ENCODE measurements at regions not wholly inside any gene's neighbourhood (a gene's known extent, or its start where the extent isn't known, plus 50 kb on each side); places are given as distances from the start of the nearest gene placed in this dataset.

DNA sequence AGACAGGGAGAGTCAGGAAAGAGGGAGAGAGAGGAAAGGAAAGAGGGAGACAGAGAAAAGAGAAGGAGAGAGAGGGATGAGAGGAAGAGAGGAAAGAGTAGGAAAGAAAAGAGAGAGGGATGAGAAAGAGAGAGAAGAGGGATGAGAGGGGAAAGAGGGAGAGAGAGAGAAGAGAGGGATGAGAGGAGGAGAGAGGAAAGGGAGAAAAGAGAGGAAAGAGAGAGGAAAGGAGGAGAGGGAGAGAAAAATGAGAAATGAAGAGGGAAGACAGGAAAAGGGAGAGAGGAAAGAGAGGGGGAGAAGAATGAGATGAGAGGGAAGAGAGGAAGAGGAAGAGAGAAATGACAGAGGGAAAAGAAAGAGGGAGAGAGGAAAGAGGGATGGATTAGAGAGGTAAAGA is 207.0 kb upstream of the SKOR2 start:
- H3K4me1 Mint-ChIP-seq: no peaks in the 10 kb centered on the region
- no peak for DNase-seq (ENCODE audit: low spot score)

DNA sequence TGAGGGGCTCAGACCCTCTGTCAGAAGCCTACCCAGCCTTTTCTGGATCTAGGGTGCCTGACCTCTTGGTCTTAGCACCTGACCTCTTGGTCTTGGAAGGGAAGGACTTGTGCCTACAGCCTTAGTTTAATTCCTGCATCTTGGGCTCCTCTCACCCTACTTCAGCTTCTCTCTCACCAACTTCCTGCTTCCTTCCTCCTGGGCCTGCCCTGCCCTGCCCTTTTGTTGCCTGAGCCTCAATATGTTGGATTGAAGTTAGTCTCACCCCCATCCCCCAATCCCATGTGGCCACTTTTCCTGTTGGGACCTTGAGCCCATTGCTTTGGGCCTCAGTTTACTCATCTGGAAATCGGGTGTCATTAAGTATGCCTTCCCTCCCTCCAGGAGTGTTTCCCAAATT is 206.2 kb upstream of the SKOR2 start:
- Mint-ChIP-seq H3K27ac (no peak overlapping the region), H3K9me3 (no peaks in the 10 kb centered on the region), H3K4me3 (no peak overlapping the region), H3K27me3 (ENCODE audit: insufficient read depth, low read depth) (peaks cover 5% of the 10 kb centered on the region), H3K4me1 (no peaks in the 10 kb centered on the region), H3K36me3 (no peaks in the 10 kb centered on the region)
- Histone ChIP-seq H2AFZ (replicated peaks) (no peak overlapping the region), H4K20me1 (ENCODE audit: low read depth) (no peaks in the 10 kb centered on the region), H3K4me2 (no peak overlapping the region), H3K9me3 (ENCODE audit: low read depth) (no peaks in the 10 kb centered on the region), H3K9ac (no peak overlapping the region), H3K36me3 (no peaks in the 10 kb centered on the region), H3K27ac (no peak overlapping the region), H3F3A (ENCODE audit: low read depth) (no peaks in the 10 kb centered on the region), H3K27me3 (no peaks in the 10 kb centered on the region), H3K4me3 (no peak overlapping the region), H3K4me1 (no peaks in the 10 kb centered on the region), H3K79me2 (ENCODE audit: low read depth) (no peaks in the 10 kb centered on the region)
- TF ChIP-seq, protein P1, sequence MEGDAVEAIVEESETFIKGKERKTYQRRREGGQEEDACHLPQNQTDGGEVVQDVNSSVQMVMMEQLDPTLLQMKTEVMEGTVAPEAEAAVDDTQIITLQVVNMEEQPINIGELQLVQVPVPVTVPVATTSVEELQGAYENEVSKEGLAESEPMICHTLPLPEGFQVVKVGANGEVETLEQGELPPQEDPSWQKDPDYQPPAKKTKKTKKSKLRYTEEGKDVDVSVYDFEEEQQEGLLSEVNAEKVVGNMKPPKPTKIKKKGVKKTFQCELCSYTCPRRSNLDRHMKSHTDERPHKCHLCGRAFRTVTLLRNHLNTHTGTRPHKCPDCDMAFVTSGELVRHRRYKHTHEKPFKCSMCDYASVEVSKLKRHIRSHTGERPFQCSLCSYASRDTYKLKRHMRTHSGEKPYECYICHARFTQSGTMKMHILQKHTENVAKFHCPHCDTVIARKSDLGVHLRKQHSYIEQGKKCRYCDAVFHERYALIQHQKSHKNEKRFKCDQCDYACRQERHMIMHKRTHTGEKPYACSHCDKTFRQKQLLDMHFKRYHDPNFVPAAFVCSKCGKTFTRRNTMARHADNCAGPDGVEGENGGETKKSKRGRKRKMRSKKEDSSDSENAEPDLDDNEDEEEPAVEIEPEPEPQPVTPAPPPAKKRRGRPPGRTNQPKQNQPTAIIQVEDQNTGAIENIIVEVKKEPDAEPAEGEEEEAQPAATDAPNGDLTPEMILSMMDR (IDR thresholded peaks at IDR 0.05): no peak
- TF ChIP-seq EZH2 (IDR thresholded peaks at IDR 0.05) (no peak), EZH2phosphoT487 (IDR thresholded peaks at IDR 0.05) (no peak)
- no peak for DNase-seq (ENCODE audit: low spot score)

More for the DNA sequence above, 207.0 kb upstream of the SKOR2 start:
- Mint-ChIP-seq H3K27me3 (ENCODE audit: insufficient read depth, low read depth) (peaks cover 5% of the 10 kb centered on the region), H3K27ac (no peak overlapping the region), H3K36me3 (no peaks in the 10 kb centered on the region), H3K4me3 (no peak overlapping the region), H3K9me3 (no peaks in the 10 kb centered on the region)
- no peak overlapping the region for H2AFZ ChIP-seq (replicated peaks)
- H3K27ac ChIP-seq: no peak overlapping the region
- no peaks in the 10 kb centered on the region for H4K20me1 ChIP-seq (ENCODE audit: low read depth)
- H3K9ac ChIP-seq: no peak overlapping the region
- H3K36me3 ChIP-seq: no peaks in the 10 kb centered on the region
- no peaks in the 10 kb centered on the region for H3K27me3 ChIP-seq
- no peaks in the 10 kb centered on the region for H3F3A ChIP-seq (ENCODE audit: low read depth)
- H3K4me2 ChIP-seq: no peak overlapping the region
- no peaks in the 10 kb centered on the region for H3K4me1 ChIP-seq
- no peaks in the 10 kb centered on the region for H3K9me3 ChIP-seq (ENCODE audit: low read depth)
- no peaks in the 10 kb centered on the region for H3K79me2 ChIP-seq (ENCODE audit: low read depth)
- TF ChIP-seq, protein P1 (IDR thresholded peaks at IDR 0.05): no peak
- TF ChIP-seq EZH2phosphoT487 (IDR thresholded peaks at IDR 0.05) (no peak), EZH2 (IDR thresholded peaks at IDR 0.05) (no peak)
- no peak overlapping the region for H3K4me3 ChIP-seq

DNA sequence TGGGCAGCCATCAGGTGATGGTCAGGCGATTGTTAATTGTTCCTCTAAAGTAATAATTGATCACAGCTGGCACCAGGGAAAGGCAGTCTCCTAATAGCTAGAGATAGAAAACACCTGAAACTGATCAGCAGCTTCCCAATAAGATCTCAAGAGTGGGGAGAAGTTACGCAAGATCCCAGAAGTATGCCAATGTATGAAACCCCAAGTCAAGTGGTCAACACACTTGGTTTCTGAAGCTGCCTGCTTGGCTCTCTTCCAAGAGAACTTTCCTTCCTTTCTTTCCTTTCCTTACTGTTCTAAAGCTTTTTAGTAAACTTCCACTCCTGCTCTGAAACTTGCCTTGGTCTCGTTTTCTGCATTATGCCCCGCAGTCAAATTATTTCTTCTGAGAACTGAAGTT is 201.6 kb upstream of the SKOR2 start:
- Mint-ChIP-seq H3K36me3 (no peaks in the 10 kb centered on the region), H3K9me3 (no peaks in the 10 kb centered on the region), H3K27me3 (ENCODE audit: insufficient read depth, low read depth) (peaks cover 5% of the 10 kb centered on the region), H3K27ac (no peak overlapping the region), H3K4me1 (no peaks in the 10 kb centered on the region), H3K4me3 (no peak overlapping the region)
- Histone ChIP-seq H3K9me3 (ENCODE audit: low read depth) (no peaks in the 10 kb centered on the region), H3K4me1 (no peaks in the 10 kb centered on the region), H3K4me3 (no peak overlapping the region), H3K27me3 (no peaks in the 10 kb centered on the region), H4K20me1 (ENCODE audit: low read depth) (no peaks in the 10 kb centered on the region), H3K36me3 (no peaks in the 10 kb centered on the region), H3F3A (ENCODE audit: low read depth) (no peaks in the 10 kb centered on the region), H3K27ac (no peak overlapping the region), H3K9ac (no peak overlapping the region), H3K79me2 (ENCODE audit: low read depth) (no peaks in the 10 kb centered on the region), H2AFZ (replicated peaks) (no peak overlapping the region), H3K4me2 (no peak overlapping the region)
- DNase-seq (ENCODE audit: low spot score): no peak
- TF ChIP-seq, protein P1 (IDR thresholded peaks at IDR 0.05): no peak
- TF ChIP-seq EZH2 (IDR thresholded peaks at IDR 0.05) (no peak), EZH2phosphoT487 (IDR thresholded peaks at IDR 0.05) (no peak)
